CD4-positive, alpha-beta T cell treated with Interleukin-4 for 4 hours (primary cell): ENCODE measurements at regions not wholly inside any gene's neighbourhood (a gene's known extent, or its start where the extent isn't known, plus 50 kb on each side); places are given as distances from the start of the nearest gene placed in this dataset.

Source experiments
- DNase-seq: peaks from one replicate; pipeline ENCODE4 v3.0.0-alpha.2; 2020

- no peak for DNase-seq
Observed at GRCh38 chr6:91149246-91149955, 562.5 kb upstream of the MAP3K7 start.

GRCh38 chr6:91144126-91144525, 557.3 kb upstream of the MAP3K7 start:
- DNase-seq, result no peak

GRCh38 chr6:91142154-91142553, 555.3 kb upstream of the MAP3K7 start:
- DNase-seq, result no peak

GRCh38 chr6:91141346-91141745, 554.5 kb upstream of the MAP3K7 start:
- DNase-seq, result no peak

- no peak for DNase-seq
Observed at GRCh38 chr6:91140449-91140848, 553.6 kb upstream of the MAP3K7 start.

GRCh38 chr6:91137286-91137685, 550.4 kb upstream of the MAP3K7 start:
- no peak for DNase-seq

GRCh38 chr6:91135406-91136103, 548.7 kb upstream of the MAP3K7 start:
- DNase-seq, result no peak

GRCh38 chr6:91132461-91132860, 545.6 kb upstream of the MAP3K7 start:
- no peak for DNase-seq

- DNase-seq, result no peak
Observed at GRCh38 chr6:91130126-91130525, 543.3 kb upstream of the MAP3K7 start.

GRCh38 chr6:91127752-91128151, 540.9 kb upstream of the MAP3K7 start:
- no peak for DNase-seq

GRCh38 chr6:91126876-91127275, 540.0 kb upstream of the MAP3K7 start:
- DNase-seq, result no peak

GRCh38 chr6:91117550-91117949, 530.7 kb upstream of the MAP3K7 start:
- no peak for DNase-seq

GRCh38 chr6:91114123-91114708, 527.3 kb upstream of the MAP3K7 start:
- DNase-seq, result no peak

GRCh38 chr6:91106083-91106482, 519.2 kb upstream of the MAP3K7 start:
- no peak for DNase-seq

- DNase-seq, result no peak
Observed at GRCh38 chr6:91105532-91105931, 518.7 kb upstream of the MAP3K7 start.

GRCh38 chr6:91099479-91099878, 512.6 kb upstream of the MAP3K7 start:
- no peak for DNase-seq

- DNase-seq, result no peak
Observed at GRCh38 chr6:91098006-91098405, 511.1 kb upstream of the MAP3K7 start.

- no peak for DNase-seq
Observed at GRCh38 chr6:91097364-91097763, 510.5 kb upstream of the MAP3K7 start.

GRCh38 chr6:91094806-91095475, 508.1 kb upstream of the MAP3K7 start:
- no peak for DNase-seq

GRCh38 chr6:91094341-91094740, 507.5 kb upstream of the MAP3K7 start:
- DNase-seq, result no peak

GRCh38 chr6:91088976-91089375, 502.1 kb upstream of the MAP3K7 start:
- no peak for DNase-seq

- no peak for DNase-seq
Observed at GRCh38 chr6:91088515-91088914, 501.6 kb upstream of the MAP3K7 start.

GRCh38 chr6:91087908-91088307, 501.0 kb upstream of the MAP3K7 start:
- no peak for DNase-seq

- no peak for DNase-seq
Observed at GRCh38 chr6:91083211-91083610, 496.3 kb upstream of the MAP3K7 start.
